Endothelial cell (in vitro differentiated cells): ENCODE measurements at regions not wholly inside any gene's neighbourhood (a gene's known extent, or its start where the extent isn't known, plus 50 kb on each side); places are given as distances from the start of the nearest gene placed in this dataset.
"Not testable (repeated sequence)": the region's sequence is repeated elsewhere in the genome, so short reads cannot be mapped to it uniquely, and the experiment has no call there.

ENCODE experiments used
- DNase-seq: peaks from one replicate; pipeline ENCODE4 v3.0.0; 2021; ENCODE audit warnings: low spot score
- H3K27ac Mint-ChIP-seq: one replicate; pipeline ENCODE4 v1.8.0; 2021; ENCODE audit warnings: mixed read lengths, inconsistent platforms; ENCODE audit not compliant: unreplicated experiment
- H3K27me3 Mint-ChIP-seq: one replicate; pipeline ENCODE4 v1.8.0; 2021; ENCODE audit warnings: mild to moderate bottlenecking, moderate library complexity, mixed read lengths, inconsistent platforms; ENCODE audit not compliant: unreplicated experiment
- H3K36me3 Mint-ChIP-seq: one replicate; pipeline ENCODE4 v1.8.0; 2021; ENCODE audit warnings: mild to moderate bottlenecking, low read depth, mixed read lengths, inconsistent platforms; ENCODE audit not compliant: unreplicated experiment
- H3K4me1 Mint-ChIP-seq: one replicate; pipeline ENCODE4 v1.8.0; 2021; ENCODE audit warnings: mild to moderate bottlenecking, mixed read lengths, inconsistent platforms; ENCODE audit not compliant: unreplicated experiment
- H3K4me3 Mint-ChIP-seq: one replicate; pipeline ENCODE4 v1.8.0; 2021; ENCODE audit warnings: mild to moderate bottlenecking, mixed read lengths, inconsistent platforms; ENCODE audit not compliant: unreplicated experiment
- H3K9me3 Mint-ChIP-seq: one replicate; pipeline ENCODE4 v1.8.0; 2021; ENCODE audit warnings: mixed read lengths, inconsistent platforms; ENCODE audit not compliant: unreplicated experiment
- TF ChIP-seq, protein P1 (sequence below): fragments of 200-600 bp; sonication (generic); IDR thresholded peaks from one replicate; pipeline ENCODE4 v1.5.0; 2021; ENCODE audit warnings: antibody characterized with exemption; ENCODE audit not compliant: unreplicated experiment

DNA sequence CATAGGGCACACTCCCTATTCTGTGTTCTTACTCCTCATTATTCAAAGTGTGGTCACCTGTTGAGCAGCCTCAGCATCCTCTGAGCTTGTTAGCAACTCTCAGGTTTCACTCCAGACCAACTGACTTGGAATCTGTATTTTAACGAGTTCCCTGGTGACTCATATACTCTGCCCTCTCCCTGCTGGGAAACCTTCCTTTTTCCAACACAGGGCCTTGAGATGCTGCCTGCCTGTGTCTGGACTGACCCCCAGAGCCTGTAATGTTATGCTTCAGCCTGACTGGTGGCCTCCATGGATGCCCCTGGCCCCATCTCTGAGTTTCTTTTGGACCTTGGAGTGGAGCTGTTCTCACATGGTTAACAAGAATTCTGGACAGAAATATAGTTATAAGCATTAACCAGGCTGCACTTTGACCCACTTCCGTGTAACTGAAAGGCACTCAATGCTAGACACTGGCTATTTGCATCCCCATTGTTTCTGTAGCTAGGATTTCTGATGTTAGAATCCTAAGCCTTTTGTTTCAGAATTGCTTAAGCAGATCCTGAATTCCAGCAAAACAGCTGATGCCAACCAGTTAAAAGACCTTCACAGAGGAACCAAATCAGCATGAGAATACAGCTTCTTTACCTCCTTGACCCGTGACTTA, 262.6 kb downstream of the STIM2 start:
- peaks cover 4% of the 10 kb centered on the region for H3K36me3 Mint-ChIP-seq
- TF ChIP-seq, protein P1, sequence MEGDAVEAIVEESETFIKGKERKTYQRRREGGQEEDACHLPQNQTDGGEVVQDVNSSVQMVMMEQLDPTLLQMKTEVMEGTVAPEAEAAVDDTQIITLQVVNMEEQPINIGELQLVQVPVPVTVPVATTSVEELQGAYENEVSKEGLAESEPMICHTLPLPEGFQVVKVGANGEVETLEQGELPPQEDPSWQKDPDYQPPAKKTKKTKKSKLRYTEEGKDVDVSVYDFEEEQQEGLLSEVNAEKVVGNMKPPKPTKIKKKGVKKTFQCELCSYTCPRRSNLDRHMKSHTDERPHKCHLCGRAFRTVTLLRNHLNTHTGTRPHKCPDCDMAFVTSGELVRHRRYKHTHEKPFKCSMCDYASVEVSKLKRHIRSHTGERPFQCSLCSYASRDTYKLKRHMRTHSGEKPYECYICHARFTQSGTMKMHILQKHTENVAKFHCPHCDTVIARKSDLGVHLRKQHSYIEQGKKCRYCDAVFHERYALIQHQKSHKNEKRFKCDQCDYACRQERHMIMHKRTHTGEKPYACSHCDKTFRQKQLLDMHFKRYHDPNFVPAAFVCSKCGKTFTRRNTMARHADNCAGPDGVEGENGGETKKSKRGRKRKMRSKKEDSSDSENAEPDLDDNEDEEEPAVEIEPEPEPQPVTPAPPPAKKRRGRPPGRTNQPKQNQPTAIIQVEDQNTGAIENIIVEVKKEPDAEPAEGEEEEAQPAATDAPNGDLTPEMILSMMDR, result no peak
- peaks cover 2% of the 10 kb centered on the region for H3K27me3 Mint-ChIP-seq
- H3K27ac Mint-ChIP-seq, result no peak overlapping the region
- DNase-seq, result no peak
- no peak overlapping the region for H3K4me3 Mint-ChIP-seq
- no peaks in the 10 kb centered on the region for H3K9me3 Mint-ChIP-seq
- peaks cover 3% of the 10 kb centered on the region for H3K4me1 Mint-ChIP-seq

DNA sequence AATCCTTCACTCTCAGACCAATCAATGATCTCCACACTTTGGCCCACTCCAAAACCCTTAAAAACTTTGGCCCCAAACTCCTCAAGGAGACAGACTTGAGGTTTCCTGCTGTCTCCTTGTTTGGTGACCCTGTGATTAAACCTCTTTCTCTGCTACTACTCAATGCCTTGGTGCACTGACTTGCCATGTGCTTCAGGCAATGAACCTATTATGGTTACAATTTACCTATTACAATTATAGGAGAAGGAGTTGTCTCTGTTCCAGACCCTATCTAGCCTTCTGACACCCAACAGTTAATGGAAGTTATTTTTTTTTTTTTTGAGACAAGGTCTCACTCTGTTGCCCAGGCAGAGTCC, 263.1 kb downstream of the STIM2 start:
- H3K36me3 Mint-ChIP-seq, result peaks cover 4% of the 10 kb centered on the region
- H3K9me3 Mint-ChIP-seq, result no peaks in the 10 kb centered on the region
- TF ChIP-seq, protein P1, result no peak
- peaks cover 3% of the 10 kb centered on the region for H3K4me1 Mint-ChIP-seq
- no peak overlapping the region for H3K27ac Mint-ChIP-seq
- peaks cover 2% of the 10 kb centered on the region for H3K27me3 Mint-ChIP-seq
- no peak overlapping the region for H3K4me3 Mint-ChIP-seq
- DNase-seq, result no peak

DNA sequence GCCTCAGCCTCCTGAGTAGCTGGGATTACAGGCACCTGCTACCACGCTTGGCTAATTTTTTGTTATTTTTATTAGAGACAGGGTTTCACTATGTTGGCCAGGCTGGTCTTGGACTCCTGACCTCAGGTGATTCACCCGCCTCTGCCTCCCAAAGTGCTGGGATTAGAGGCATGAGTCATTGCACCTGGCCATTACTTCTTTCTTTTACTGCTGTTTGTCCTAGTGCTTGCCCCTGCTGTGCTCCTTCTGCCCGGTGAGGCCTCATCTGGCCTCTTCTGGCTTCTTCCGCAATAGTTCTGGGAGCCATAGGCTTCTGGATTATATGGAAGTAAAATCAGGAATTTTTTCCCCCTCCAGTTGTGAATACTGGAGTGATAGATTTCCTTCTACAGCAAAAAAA, 266.3 kb downstream of the STIM2 start:
- H3K36me3 Mint-ChIP-seq, H3K4me3 Mint-ChIP-seq, H3K9me3 Mint-ChIP-seq, H3K27me3 Mint-ChIP-seq, H3K4me1 Mint-ChIP-seq, DNase-seq, H3K27ac Mint-ChIP-seq: not testable (repeated sequence)

DNA sequence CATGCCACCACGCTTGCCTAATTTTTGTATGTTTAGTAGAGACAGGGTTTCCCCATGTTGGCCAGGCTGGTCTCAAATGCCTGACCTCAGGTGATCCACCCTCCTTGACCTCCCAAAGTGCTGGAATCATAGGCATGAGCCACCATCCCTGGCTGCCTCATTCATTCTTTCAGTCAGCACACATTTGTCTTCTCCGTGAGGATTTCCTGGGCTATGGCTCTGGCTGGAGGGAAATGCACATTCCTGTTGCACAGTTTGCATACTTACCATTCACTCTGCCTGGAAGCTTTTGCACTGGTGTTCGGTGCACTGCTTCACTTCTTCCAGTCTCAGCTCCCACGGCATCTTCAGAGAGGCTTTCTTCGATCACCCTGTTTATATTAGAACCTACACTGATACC, 267.8 kb downstream of the STIM2 start:
- TF ChIP-seq, protein P1, result no peak
- Mint-ChIP-seq H3K27ac (no peak overlapping the region), H3K9me3 (no peaks in the 10 kb centered on the region), H3K4me1 (peaks cover 3% of the 10 kb centered on the region), H3K36me3 (peaks cover 4% of the 10 kb centered on the region), H3K4me3 (no peak overlapping the region), H3K27me3 (peaks cover 3% of the 10 kb centered on the region)
- no peak for DNase-seq

DNA sequence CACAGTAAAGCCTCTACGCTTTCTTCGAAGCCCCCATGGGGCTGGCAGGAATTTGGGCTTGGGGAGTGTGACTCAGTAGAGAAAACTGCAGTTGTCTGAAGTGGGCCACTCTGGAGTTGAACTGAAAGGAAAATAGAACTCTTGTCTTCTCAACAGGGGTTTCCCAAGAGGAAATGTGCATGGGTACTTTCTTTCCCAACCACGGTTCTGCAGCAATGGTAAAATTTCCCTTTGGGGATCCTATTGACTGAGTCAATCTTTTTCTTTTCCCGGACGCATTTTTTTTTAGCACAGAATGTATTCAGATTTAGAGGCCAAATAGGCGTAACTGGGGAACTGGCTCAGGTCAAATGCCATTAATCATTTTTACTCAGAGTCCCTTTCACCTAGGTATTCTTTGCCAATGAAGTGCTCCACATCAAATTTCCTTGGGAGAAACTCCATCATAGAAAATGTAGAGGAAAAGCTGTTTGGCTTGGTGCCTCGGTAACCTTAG, 269.3 kb downstream of the STIM2 start:
- Mint-ChIP-seq H3K27ac (no peak overlapping the region), H3K9me3 (no peaks in the 10 kb centered on the region), H3K4me1 (no peaks in the 10 kb centered on the region), H3K27me3 (peaks cover 2% of the 10 kb centered on the region), H3K4me3 (no peak overlapping the region), H3K36me3 (peaks cover 4% of the 10 kb centered on the region)
- TF ChIP-seq, protein P1, result no peak
- DNase-seq, result no peak
